ENCODE measurements at regions not wholly inside any gene's neighbourhood (a gene's known extent, or its start where the extent isn't known, plus 50 kb on each side); places are given as distances from the start of the nearest gene placed in this dataset.

DNA sequence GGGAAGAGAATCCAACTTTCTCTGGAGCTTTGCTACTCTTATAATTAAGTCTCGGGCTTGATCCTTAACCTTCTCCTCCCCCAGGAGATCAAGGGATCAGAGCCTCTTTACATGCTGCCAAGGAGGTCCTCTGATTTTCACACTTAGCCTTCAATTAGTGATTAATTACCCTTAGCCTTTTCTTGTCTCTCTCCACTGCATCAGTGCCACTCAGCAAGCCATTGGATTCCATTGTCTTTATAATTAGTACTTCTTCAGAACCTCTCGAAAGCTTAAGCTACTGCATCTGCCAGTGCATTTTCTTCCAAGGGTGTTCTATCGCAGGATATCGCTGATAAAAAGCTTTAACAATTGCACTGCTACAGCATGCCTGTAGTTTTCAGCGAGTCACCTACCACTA lies 477.0 kb upstream of the MEIS1 start:
- DNase-seq (ENCODE audit: low read depth) = no peak
- no peak overlapping the region for H3K4me3 ChIP-seq (ENCODE audit: low read depth, low read length)
- no peak for TF ChIP-seq POLR2A (IDR thresholded peaks at IDR 0.05; ENCODE audit: extremely low read depth, insufficient read length)
- TF ChIP-seq, protein P1, sequence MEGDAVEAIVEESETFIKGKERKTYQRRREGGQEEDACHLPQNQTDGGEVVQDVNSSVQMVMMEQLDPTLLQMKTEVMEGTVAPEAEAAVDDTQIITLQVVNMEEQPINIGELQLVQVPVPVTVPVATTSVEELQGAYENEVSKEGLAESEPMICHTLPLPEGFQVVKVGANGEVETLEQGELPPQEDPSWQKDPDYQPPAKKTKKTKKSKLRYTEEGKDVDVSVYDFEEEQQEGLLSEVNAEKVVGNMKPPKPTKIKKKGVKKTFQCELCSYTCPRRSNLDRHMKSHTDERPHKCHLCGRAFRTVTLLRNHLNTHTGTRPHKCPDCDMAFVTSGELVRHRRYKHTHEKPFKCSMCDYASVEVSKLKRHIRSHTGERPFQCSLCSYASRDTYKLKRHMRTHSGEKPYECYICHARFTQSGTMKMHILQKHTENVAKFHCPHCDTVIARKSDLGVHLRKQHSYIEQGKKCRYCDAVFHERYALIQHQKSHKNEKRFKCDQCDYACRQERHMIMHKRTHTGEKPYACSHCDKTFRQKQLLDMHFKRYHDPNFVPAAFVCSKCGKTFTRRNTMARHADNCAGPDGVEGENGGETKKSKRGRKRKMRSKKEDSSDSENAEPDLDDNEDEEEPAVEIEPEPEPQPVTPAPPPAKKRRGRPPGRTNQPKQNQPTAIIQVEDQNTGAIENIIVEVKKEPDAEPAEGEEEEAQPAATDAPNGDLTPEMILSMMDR (IDR thresholded peaks at IDR 0.05; ENCODE audit: low read depth, low read length) = no peak
- TF ChIP-seq MYC (IDR thresholded peaks at IDR 0.05; ENCODE audit: low read depth, low read length) = no peak
- TF ChIP-seq, protein P2, sequence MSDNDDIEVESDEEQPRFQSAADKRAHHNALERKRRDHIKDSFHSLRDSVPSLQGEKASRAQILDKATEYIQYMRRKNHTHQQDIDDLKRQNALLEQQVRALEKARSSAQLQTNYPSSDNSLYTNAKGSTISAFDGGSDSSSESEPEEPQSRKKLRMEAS (IDR thresholded peaks at IDR 0.05; ENCODE audit: low read depth, low read length) = no peak

DNA sequence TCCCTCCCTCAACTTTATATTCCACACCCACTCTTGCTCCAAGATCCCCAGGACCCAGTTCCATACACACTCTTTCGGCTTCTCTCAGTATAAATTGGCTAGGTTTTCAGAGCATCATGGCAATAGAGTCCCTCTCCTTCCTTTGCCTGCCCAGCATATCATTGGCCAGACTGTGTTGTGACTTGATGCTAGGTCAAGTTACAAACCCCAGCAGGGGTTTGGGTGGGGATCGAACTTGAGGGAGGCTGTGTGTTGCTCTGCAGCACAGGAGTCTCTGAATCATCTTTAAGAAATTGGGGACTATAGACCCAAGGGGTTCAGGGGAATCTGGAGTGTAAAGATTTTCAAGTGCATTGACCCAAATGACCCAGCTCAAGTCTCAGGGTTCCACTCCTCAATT lies 477.5 kb upstream of the MEIS1 start:
- no peak for DNase-seq (ENCODE audit: low read depth)
- TF ChIP-seq, protein P2 (IDR thresholded peaks at IDR 0.05; ENCODE audit: low read depth, low read length) = no peak
- TF ChIP-seq, protein P1 (IDR thresholded peaks at IDR 0.05; ENCODE audit: low read depth, low read length) = no peak
- TF ChIP-seq MYC (IDR thresholded peaks at IDR 0.05; ENCODE audit: low read depth, low read length) = no peak
- TF ChIP-seq POLR2A (IDR thresholded peaks at IDR 0.05; ENCODE audit: extremely low read depth, insufficient read length) = no peak
- no peak overlapping the region for H3K4me3 ChIP-seq (ENCODE audit: low read depth, low read length)

DNA sequence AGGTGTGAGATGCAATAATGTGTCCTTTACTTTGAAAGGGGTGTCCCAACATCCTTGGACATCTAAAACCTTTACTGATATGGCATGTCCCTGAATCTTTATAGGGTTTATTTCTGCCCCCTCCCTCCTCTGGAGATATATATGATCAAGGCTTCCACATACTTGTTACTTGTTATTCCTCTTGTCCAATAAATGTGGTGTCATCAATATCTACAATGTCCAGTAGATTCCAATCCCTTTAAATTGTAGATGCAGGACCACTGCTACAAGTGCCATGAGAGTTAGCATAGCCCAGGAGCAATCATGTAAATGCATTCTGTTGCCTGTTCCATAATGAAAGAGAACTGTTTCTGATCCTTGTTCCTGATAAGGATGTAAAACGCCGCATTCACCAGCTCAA lies 479.7 kb upstream of the MEIS1 start:
- TF ChIP-seq, protein P1 (IDR thresholded peaks at IDR 0.05; ENCODE audit: low read depth, low read length) = no peak
- TF ChIP-seq POLR2A (IDR thresholded peaks at IDR 0.05; ENCODE audit: extremely low read depth, insufficient read length) (no peak), MYC (IDR thresholded peaks at IDR 0.05; ENCODE audit: low read depth, low read length) (no peak)
- TF ChIP-seq, protein P2 (IDR thresholded peaks at IDR 0.05; ENCODE audit: low read depth, low read length) = no peak
- no peak overlapping the region for H3K4me3 ChIP-seq (ENCODE audit: low read depth, low read length)
- DNase-seq (ENCODE audit: low read depth) = no peak

DNA sequence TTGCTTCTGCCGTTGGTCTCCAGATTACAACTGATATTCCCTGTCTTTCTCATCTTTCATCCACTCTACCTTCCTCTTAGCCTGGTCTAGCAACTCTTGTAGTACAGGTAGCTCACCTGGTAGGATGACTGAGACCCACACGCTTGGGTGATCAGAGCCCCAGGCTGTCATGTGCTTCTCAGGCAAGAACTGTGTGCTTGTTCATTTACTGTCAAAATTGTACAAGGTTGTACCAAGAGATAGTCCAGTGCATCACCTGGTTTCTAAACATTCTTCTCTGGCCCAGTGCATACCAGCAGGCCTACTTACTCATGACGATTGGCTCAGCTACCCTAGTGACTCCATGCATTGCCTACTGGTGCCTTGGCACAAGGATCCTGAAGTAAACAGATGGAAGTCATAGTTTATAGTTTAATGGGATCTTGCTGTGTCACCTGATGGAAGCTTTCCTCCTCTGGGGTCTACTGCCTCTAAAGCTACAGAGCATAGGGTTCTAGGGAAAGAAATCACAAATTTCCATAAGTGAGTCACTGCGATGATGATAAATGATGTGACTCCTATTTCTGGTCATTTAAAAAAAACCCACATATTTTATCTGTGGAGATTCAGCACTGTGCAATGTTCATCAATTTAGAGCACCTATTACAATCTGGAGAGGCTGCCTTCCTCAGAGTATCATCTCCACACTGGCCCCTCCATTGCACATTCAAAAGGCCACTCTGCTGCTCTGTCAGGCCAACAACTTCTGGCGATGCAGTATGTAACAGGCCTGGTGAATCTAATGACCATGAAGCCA lies 481.8 kb upstream of the MEIS1 start:
- no peak for DNase-seq (ENCODE audit: low read depth)
- no peak overlapping the region for H3K4me3 ChIP-seq (ENCODE audit: low read depth, low read length)
- TF ChIP-seq MYC (IDR thresholded peaks at IDR 0.05; ENCODE audit: low read depth, low read length) (no peak), POLR2A (IDR thresholded peaks at IDR 0.05; ENCODE audit: extremely low read depth, insufficient read length) (no peak)
- TF ChIP-seq, protein P2 (IDR thresholded peaks at IDR 0.05; ENCODE audit: low read depth, low read length) = no peak
- TF ChIP-seq, protein P1 (IDR thresholded peaks at IDR 0.05; ENCODE audit: low read depth, low read length) = no peak

DNA sequence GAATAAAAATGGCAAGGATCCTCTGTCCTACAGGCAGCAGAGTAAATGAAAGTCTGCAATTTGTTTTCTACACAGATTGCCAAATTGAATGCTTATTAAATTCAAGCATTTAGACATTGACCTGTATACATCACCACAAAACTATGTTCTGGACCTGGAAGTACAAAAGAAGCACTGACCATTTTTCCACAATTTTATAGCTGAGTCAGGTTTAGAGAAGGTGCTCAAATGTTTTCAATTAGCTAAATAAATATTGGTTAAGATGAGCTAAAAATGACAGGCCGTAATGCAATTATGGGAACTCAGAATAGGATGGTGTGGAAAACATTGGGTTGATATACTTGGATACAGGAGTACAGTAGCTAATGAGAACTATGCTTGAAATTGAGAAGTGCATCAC lies 490.7 kb upstream of the MEIS1 start:
- TF ChIP-seq, protein P2 (IDR thresholded peaks at IDR 0.05; ENCODE audit: low read depth, low read length) = no peak
- H3K4me3 ChIP-seq (ENCODE audit: low read depth, low read length) = no peak overlapping the region

DNA sequence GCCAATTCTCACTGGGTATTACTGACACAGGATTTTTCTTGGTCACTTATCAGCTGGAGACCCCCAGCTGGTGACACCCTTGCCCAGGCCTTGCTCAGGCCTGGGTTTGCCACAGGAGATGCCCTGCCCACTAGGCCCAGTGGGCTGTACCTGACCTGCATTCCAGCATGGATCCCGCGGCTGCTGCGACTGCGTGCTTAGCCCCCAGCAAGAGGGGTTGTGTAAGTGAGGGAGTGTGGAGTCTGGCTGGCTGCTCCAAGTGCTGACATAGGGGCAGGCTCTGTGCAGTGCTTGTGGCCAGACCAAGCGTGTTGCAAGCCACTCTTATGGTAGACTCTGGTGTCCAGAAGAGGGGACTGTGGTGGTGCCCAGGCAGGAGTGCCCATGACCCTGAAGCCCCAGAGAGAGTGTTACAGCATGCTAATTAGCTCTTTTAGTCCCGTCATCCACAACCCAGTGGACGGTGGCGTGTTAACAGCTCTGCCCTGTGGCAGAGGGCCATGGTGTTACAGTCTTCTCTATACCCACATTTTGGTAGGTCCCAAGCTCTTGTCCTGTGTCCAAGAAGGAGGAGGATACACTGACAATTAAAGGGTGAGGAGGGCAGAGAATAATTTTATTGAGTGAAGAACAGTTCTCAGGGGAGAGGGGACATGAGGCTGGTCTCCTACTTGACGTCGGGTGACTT lies 491.7 kb upstream of the MEIS1 start:
- DNase-seq (ENCODE audit: low read depth) = no peak
- TF ChIP-seq, protein P1 (IDR thresholded peaks at IDR 0.05; ENCODE audit: low read depth, low read length) = no peak
- TF ChIP-seq, protein P2 (IDR thresholded peaks at IDR 0.05; ENCODE audit: low read depth, low read length) = no peak
- no peak for TF ChIP-seq POLR2A (IDR thresholded peaks at IDR 0.05; ENCODE audit: extremely low read depth, insufficient read length)
- no peak for TF ChIP-seq MYC (IDR thresholded peaks at IDR 0.05; ENCODE audit: low read depth, low read length)

More for the DNA sequence above, 490.7 kb upstream of the MEIS1 start:
- DNase-seq (ENCODE audit: low read depth) = no peak

More for the DNA sequence above, 491.7 kb upstream of the MEIS1 start:
- no peak overlapping the region for H3K4me3 ChIP-seq (ENCODE audit: low read depth, low read length)

Measured in NB4 (cell line).